Erythroblast (primary cell): ENCODE measurements at regions not wholly inside any gene's neighbourhood (a gene's known extent, or its start where the extent isn't known, plus 50 kb on each side); places are given as distances from the start of the nearest gene placed in this dataset.

Experiments used
- DNase-seq, 2 experiments: peaks; one replicate each; lab custom pipeline; 2025; lab: John Stamatoyannopoulos, UW
- GATA1 ChIP-seq: IDR thresholded peaks from 2 replicates; pipeline ENCODE4 v1.6.1; 2011; ENCODE audit warnings: low read depth, mild to moderate bottlenecking, control low read depth, low read length, moderate library complexity
- POLR2A ChIP-seq: IDR thresholded peaks from 2 replicates; pipeline ENCODE4 v1.6.1; 2011; ENCODE audit warnings: mild to moderate bottlenecking, low read length

DNA sequence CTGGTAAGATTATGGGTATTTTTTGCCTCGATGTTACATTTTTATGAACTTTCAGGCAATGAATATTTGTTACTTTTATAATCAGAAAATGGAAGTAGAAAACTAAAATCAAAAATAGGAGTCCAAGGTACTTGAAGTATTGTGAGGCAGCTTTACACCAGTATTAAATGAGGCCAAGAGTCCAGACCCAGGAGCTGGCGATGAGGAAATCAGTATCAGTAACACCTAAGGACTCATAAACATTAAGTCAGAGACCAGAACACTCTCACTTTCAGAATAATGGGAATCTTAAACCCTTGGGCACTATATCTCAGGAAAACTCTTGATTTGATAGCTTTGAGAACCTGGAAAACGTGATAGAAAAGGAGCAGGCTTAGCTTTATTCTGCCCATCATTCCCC lies 208.8 kb downstream of the GXYLT1 start:
- TF ChIP-seq POLR2A (no peak), GATA1 (no peak)
- DNase-seq = no peak

DNA sequence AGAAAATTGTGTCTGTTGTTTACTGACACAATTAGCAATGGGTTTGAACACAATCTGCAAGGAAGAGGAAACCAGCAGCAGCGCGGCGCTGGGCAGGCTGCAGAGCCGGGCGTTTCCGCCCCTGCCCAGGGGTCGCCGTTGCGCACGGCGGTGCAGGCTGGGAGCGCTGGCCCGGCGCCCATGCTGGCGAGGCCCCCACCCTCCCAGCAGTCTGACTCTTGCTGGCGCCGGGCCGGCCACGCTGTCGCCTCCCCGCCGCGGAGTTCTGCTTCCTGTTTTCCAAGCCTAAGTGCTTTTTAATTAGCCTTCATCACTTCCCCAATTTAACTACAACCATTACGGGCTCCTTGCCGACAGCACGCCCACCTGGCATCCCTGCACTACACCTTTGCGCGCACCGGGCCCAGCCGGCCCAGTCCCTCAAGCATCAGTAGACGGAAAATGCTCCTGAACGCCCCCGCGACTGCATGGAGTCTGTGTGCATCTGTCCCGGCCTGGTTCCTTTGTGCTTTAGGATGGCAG lies 212.1 kb downstream of the GXYLT1 start:
- TF ChIP-seq POLR2A (no peak), GATA1 (no peak)
- DNase-seq = peak; percentile 67 to 70

DNA sequence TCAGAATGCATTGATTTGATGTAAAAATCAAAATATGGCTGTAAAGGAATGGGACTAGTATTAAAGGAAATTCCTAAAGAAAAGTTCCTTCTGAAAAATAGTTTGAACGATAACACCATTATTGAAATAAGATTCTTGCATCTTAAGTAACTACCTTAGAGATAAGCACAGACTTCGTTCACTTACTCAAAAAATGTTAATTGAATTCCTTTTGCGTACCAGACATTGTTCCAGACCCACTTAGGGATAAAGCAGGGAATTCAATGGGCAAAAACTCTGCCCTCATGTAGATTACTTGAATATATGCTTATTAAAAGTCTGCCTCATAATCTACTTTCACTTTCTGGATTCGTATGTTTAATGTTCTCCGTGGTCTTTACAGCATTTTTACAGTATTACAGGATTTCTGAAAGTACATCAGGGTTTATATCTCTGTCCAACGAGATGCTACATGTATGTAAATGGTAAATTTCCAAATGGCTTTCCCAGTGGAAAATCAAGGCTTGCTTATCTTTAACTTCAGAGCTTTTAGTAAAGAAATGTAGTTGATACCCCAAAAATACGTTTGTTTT lies 213.7 kb downstream of the GXYLT1 start:
- TF ChIP-seq GATA1 (no peak), POLR2A (no peak)
- DNase-seq = peak in 1 of 2 experiments; percentile 5

DNA sequence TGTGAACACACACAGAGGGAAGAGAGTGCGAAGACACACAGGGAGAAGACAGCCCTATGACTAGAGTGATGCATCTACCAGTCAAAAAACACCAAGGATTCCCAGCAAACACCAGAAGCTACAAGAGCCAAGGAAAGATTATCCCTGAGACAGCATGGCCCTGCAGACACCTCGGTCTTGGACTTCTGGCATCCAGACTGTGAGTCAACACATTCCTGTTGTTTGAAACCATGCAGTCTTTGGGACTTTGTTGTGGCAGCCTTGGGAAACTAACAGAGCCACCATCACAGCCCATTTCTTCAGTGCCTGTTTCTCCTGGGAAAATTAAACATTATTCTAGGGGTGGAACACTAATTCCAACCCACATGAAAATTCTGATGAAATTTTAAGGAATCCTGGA lies 220.6 kb downstream of the GXYLT1 start:
- no peak for DNase-seq
- TF ChIP-seq GATA1 (no peak), POLR2A (no peak)

DNA sequence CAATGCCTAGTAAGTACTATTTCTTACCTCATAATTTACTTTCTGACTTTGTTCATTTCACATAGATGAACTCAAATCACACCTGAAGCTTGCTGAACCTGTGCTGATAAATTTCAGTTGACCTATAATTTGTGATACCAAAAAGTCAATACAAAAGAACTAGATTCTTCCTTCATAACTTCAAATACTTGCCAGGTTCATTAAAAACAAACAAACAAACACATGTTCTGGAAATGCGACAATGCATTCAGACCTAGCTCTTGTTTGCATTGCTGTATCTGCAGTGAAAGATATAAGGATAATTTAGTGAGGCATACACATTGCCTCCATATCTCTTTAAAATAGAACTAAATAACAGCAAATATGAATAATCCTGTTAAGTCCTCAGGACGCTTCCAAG lies 221.3 kb downstream of the GXYLT1 start:
- DNase-seq = no peak
- no peak for TF ChIP-seq GATA1
- no peak for TF ChIP-seq POLR2A

DNA sequence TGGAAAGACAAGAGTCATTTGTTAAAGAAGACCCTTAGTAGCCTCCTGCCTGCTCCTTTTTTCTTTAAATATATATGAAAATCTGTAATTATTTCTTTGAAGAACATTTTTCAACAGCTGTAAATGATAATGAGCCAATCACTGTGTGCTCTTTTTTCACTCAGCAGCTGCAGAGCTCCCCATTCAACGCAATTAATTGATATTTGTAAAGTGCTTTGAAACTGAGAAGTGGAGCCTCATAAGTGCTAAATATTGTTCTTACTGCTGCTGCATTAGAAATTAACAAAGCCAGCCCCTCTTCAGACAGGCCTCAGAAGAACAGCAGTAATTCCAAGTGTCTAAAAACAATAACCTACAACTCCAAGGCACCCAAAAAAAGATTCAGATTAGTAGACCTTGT lies 224.3 kb downstream of the GXYLT1 start:
- DNase-seq = no peak
- TF ChIP-seq GATA1 (no peak), POLR2A (no peak)

DNA sequence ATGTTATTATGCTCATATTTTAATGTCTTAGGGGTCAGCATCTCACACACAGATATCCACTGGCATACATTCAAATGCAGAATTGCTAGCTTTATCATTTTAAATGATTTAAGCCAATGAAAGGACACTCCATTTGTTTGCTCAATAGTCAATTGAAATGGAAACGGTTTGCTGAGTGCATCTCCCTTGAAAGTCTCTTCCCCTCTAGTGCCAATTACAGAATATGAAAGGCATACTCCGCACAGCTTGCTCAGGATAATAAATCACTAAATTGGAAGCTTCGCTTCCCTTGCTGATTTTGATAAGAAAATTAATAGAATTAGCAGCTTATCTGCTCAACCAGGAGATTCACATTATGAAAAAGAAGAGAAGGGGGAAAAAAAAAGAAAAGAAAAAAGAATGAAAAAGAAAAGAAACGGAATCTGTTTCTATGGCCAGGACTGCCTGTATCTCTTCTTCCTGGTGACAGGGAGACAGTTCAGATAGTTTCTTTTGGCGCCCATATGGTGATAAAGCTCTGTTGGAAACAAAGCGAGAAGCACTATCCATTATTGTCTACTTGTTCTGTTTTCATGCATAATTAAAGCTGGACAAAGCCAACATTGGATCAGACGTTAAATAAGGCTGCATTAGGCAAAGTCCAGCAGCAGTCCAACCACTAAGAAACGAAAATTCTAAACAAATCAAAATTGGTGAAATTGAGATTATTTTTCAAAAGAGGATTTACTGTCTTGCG lies 225.0 kb downstream of the GXYLT1 start:
- no peak for DNase-seq

DNA sequence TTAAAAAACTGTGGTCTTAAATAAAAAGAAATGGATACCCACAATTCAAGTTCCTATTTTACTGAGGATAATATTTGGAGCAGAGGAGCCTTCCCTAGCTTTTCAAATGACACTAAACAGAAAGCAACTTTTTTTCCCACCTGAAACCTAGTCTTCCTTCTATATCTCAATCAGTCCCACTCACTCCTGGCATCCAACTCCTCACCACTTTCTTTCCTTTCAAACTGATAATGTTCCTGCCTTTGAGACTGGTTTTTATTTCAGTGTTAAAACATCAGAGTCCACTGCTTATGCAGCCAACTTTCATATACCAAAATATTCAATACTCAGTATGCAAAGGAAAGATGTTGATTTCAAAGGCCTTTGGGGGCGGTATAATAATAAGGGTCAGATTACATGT lies 225.6 kb downstream of the GXYLT1 start:
- TF ChIP-seq POLR2A = no peak
- no peak for TF ChIP-seq GATA1
- no peak for DNase-seq

More for the DNA sequence above, 225.0 kb downstream of the GXYLT1 start:
- TF ChIP-seq GATA1 (no peak), POLR2A (no peak)

DNA sequence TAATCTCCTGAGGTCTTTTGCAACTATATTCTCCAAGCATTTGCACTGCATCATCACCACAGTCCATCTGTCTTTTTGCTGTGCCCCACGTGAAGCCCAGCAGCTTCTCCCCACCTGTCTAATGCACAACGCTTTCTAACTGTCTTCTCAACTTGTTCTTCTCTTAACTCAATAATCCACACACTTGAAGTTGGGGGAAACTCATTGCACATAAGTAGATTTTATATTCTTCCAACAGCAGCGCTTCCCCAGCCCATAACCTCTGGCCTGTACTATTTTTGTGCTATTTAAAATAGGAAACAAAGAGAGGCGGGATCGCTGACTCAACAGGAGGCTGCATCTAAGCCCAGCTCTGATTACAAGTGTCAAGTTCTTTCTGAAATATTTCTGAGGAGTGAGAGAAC lies 226.7 kb downstream of the GXYLT1 start:
- DNase-seq = no peak
- no peak for TF ChIP-seq GATA1
- no peak for TF ChIP-seq POLR2A

DNA sequence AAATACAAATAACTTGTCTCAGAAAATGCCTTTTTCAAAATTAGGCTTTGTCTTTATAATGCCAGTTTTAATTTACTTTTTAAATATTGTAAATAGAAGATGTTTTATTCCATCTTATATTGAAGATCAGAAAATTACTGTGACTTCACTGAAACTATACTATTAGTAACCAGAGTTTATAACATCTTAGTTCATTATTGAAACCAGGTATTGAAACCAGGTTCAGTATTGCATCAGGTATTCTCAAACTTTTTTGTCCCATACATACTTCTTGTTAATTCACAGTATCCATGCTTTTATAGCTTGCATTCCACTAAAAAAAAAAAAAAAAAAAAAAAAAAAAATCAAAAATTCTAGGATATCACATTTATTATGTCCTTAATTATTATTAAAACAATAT lies 227.5 kb downstream of the GXYLT1 start:
- TF ChIP-seq POLR2A = no peak
- TF ChIP-seq GATA1 = no peak
- no peak for DNase-seq

DNA sequence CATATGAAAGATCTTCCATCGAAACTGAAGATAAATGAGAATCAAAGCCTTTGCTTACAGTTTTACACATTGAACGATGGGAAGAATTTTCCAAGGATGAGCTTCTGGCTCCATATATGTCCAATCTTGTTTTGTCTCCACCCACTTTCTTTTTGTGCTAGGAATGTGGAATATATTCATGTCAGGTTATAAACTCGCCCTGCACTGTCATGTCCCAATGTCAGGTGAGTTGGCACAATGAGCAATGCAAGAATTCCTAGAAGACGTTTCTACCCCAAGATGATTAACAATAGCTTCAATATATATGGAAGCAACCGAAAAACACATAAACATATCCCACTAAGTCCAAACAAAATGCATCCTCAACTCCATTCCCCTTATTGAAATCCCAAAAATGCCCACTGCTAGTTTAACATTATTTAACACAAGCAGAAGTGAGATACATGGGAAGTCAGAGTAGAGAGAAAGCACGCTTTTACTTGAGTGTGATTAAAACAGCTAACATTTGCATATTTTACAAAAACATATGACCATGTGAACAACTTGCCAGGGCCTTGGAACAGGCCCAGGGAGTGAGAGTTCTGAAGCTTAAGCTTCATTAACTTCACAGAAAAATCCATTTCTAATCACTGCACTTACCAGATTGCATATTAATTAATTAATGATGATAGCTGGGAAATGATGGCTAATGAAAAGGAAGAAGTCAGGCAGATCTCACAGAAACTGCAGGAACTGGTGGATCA lies 233.9 kb downstream of the GXYLT1 start:
- no peak for DNase-seq
- TF ChIP-seq POLR2A = no peak
- no peak for TF ChIP-seq GATA1

DNA sequence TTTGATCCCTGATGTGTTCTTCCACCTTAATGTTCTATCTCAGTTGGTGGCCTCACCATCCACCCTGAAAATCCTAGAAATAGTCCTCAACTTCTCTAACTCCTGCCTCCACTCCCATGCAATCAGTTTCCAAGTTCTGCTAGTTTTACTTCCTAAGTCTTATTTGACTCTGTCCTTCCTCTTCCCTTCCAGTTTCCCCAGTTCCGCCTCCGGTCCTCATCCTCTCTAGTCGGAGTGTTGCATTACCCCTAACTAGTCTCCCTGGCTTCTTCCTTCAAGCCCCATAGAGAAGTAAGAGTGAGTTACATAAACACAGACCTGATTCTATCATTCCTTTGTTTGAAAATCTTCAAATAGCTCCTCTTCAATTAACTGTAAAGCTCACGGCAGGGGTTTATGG lies 236.5 kb downstream of the GXYLT1 start:
- DNase-seq = no peak
- TF ChIP-seq POLR2A (no peak), GATA1 (no peak)

DNA sequence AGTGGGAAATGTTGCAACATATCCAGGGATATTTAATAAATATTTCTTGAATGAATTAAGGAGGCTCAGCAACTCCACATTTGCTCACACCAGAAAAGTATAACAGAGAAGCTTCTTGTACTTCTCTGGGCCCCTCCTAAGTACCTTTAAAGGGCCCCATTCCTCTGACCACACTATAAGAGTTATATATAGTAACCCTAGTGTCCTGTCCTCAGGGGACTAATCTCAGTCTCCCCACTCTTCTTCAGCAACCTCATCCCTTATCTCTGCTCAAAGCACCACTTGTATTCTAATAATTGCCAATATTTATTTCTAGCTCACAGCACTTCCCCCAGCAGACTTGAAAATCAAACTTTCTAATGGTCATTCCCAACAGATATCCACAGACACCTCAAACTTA lies 237.1 kb downstream of the GXYLT1 start:
- no peak for DNase-seq
- TF ChIP-seq POLR2A (no peak), GATA1 (no peak)

DNA sequence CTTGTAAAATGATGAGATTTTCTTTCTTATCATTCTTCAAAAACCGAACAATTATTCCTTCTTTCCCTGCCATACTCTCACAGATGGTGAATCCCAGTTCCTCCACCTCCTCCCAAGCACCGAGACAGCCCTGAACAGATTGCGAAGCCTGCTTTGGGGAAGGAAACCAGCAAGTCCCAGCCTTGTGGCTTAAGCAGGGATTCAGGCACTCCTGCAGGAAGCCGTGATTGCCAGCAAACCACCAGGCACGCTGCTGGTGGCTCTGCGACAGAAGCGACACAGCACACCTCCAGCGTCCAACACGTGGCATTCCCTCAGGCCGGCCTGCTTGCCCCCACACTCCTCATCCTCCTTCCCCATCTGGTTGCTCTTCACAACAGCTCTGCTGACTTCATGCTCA lies 237.7 kb downstream of the GXYLT1 start:
- TF ChIP-seq POLR2A = no peak
- no peak for TF ChIP-seq GATA1
- DNase-seq = no peak
